Activated CD8-positive, alpha-beta memory T cell treated with anti-CD3 and anti-CD28 coated beads for 4 hours (primary cell): ENCODE measurements at regions not wholly inside any gene's neighbourhood (a gene's known extent, or its start where the extent isn't known, plus 50 kb on each side); places are given as distances from the start of the nearest gene placed in this dataset.

Source experiments
- DNase-seq, 2 donors: peaks; one replicate each; pipeline ENCODE4 v3.0.0-alpha.2; 2020; ENCODE audit warnings: low read depth in 2 of 2

- DNase-seq: no peak
Measured at GRCh38 chr18:21162786-21163185, 51.2 kb upstream of the ROCK1 start.

GRCh38 chr18:21163647-21164547 is 52.3 kb upstream of the ROCK1 start:
- DNase-seq: no peak

- DNase-seq: no peak
Measured at GRCh38 chr18:21164548-21165095, 53.0 kb upstream of the ROCK1 start.

- no peak for DNase-seq
Measured at GRCh38 chr18:21167641-21168377, 56.2 kb upstream of the ROCK1 start.

GRCh38 chr18:21168880-21169279 is 57.3 kb upstream of the ROCK1 start:
- DNase-seq: no peak

- no peak for DNase-seq
Measured at GRCh38 chr18:21177822-21178221, 64.2 kb upstream of the GREB1L start.

- DNase-seq: peak; percentile 6 to 19
Measured at GRCh38 chr18:21179590-21180220, 62.3 kb upstream of the GREB1L start.

GRCh38 chr18:21180588-21180987 is 61.4 kb upstream of the GREB1L start:
- DNase-seq: no peak

GRCh38 chr18:21181766-21182165 is 60.3 kb upstream of the GREB1L start:
- DNase-seq: no peak

- DNase-seq: no peak
Measured at GRCh38 chr18:21183670-21184069, 58.4 kb upstream of the GREB1L start.

GRCh38 chr18:21184396-21184996 is 57.5 kb upstream of the GREB1L start:
- no peak for DNase-seq

GRCh38 chr18:21187886-21188285 is 54.1 kb upstream of the GREB1L start:
- no peak for DNase-seq

- DNase-seq: no peak
Measured at GRCh38 chr18:21191596-21192307, 50.3 kb upstream of the GREB1L start.
